Keratinocyte (primary cell): ENCODE measurements at regions not wholly inside any gene's neighbourhood (a gene's known extent, or its start where the extent isn't known, plus 50 kb on each side); places are given as distances from the start of the nearest gene placed in this dataset.

Source experiments
- DNase-seq: peaks from one replicate; pipeline ENCODE4 v3.0.0-alpha.2; 2011; ENCODE audit warnings: low read depth, missing footprints, low spot score
- FAIRE-seq: peaks from 2 replicates; lab custom pipeline; 2011; peaks lifted over from hg19 to GRCh38; lab: Jason Lieb, UNC
- H2AFZ ChIP-seq: 2 replicates; pipeline ENCODE4 v1.6.0; 2012; ENCODE audit warnings: low read length, control low read depth, inconsistent platforms; ENCODE audit not compliant: control insufficient read depth
- H3K27ac ChIP-seq: 2 replicates; pipeline ENCODE4 v1.5.1; 2011; ENCODE audit warnings: low read length; ENCODE audit not compliant: control insufficient read depth, insufficient read depth
- H3K27me3 ChIP-seq: 3 replicates; pipeline ENCODE4 v1.6.0; 2011; ENCODE audit warnings: low read length; ENCODE audit not compliant: control insufficient read depth, insufficient read depth; ENCODE audit errors: extremely low read depth
- H3K36me3 ChIP-seq, 2 experiments: 2 replicates in 1 of 2; 3 replicates in 1 of 2; pipeline ENCODE4 v1.5.1; 2011; ENCODE audit warnings: low read length in 2 of 2, mild to moderate bottlenecking in 1 of 2; ENCODE audit not compliant: control insufficient read depth in 2 of 2, insufficient read depth in 2 of 2; ENCODE audit errors: extremely low read depth in 1 of 2
- H3K4me1 ChIP-seq: 3 replicates; pipeline ENCODE4 v1.5.1; 2011; ENCODE audit warnings: low read length; ENCODE audit not compliant: control insufficient read depth, insufficient read depth; ENCODE audit errors: extremely low read depth
- H3K4me2 ChIP-seq: 3 replicates; pipeline ENCODE4 v1.6.0; 2011; ENCODE audit warnings: low read depth, low read length; ENCODE audit not compliant: control insufficient read depth, insufficient read depth; ENCODE audit errors: extremely low read depth
- H3K4me3 ChIP-seq, 3 experiments: fragments of 200-600 bp in 1 of 3; sonication (generic) in 1 of 3; 2 replicates in 2 of 3; 3 replicates in 1 of 3; pipeline ENCODE4 v1.5.1; 2011 to 2016; ENCODE audit warnings: low read length in 3 of 3, mild to moderate bottlenecking in 3 of 3, control low read depth in 2 of 3, inconsistent platforms in 1 of 3, low read depth in 1 of 3, mixed read lengths in 1 of 3, mixed run types in 1 of 3, moderate library complexity in 1 of 3; ENCODE audit not compliant: control insufficient read depth in 2 of 3, insufficient read depth in 2 of 3; ENCODE audit errors: extremely low read depth in 1 of 3
- H3K79me2 ChIP-seq: 2 replicates; pipeline ENCODE4 v1.6.0; 2012; ENCODE audit warnings: low read length; ENCODE audit not compliant: control insufficient read depth, insufficient read depth
- H3K9ac ChIP-seq: 3 replicates; pipeline ENCODE4 v1.6.0; 2011; ENCODE audit warnings: low read length; ENCODE audit not compliant: control insufficient read depth, insufficient read depth; ENCODE audit errors: extremely low read depth
- H3K9me1 ChIP-seq: 3 replicates; pipeline ENCODE4 v1.6.0; 2011; ENCODE audit warnings: low read length; ENCODE audit not compliant: control insufficient read depth, insufficient read depth; ENCODE audit errors: extremely low read depth
- H3K9me3 ChIP-seq: 2 replicates; pipeline ENCODE4 v1.5.1; 2012; ENCODE audit warnings: low read depth, low read length; ENCODE audit not compliant: control insufficient read depth
- H4K20me1 ChIP-seq: 3 replicates; pipeline ENCODE4 v1.6.0; 2011; ENCODE audit warnings: low read length; ENCODE audit not compliant: control insufficient read depth, insufficient read depth; ENCODE audit errors: extremely low read depth
- EZH2 ChIP-seq: IDR thresholded peaks from one replicate; pipeline ENCODE4 v1.6.1; 2012; ENCODE audit warnings: inconsistent platforms, mild to moderate bottlenecking, low read length, moderate library complexity
- dilution Hi-C: fragments of 300-500 bp; cut with MboI; formaldehyde crosslinking; loops from one replicate; pipeline ENCODE4 v1.7.0; 2020; ENCODE audit warnings: low sequenced_read_pairs; ENCODE audit not compliant: extremely low pct_ligation_motif_present
- TF ChIP-seq, protein P1 (sequence below), 3 experiments: IDR thresholded peaks in 1 of 3; conservative IDR thresholded peaks in 1 of 3; optimal IDR thresholded peaks in 1 of 3; 2 replicates in 2 of 3; 3 replicates in 1 of 3; pipeline versions ENCODE3 to v1.5.1; 2011; ENCODE audit warnings: low read length in 3 of 3, mild to moderate bottlenecking in 3 of 3, moderate library complexity in 2 of 3, control low read depth in 1 of 3, inconsistent platforms in 1 of 3; ENCODE audit not compliant: insufficient read depth in 2 of 3; ENCODE audit errors: extremely low read depth in 1 of 3

DNA sequence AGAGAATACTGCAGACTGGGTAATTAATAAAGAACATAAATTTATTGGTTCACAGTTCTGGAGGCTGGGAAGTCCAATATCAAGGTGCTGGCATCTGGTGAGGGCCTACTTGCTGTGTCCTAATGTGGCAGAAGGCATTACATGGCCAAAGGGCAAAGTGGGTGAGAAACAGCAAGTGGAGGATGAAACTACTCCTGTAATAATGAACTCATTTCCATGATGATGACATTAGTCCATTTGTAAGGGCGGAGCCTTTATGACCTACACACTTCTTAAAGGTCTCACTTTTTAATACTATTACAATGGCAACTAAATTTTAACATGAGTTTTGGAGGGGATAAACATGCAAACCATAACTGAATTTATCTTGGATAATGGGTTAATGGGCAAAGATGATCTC is 139.6 kb upstream of the SGO1 start:
- TF ChIP-seq EZH2 = no peak
- TF ChIP-seq, protein P1, sequence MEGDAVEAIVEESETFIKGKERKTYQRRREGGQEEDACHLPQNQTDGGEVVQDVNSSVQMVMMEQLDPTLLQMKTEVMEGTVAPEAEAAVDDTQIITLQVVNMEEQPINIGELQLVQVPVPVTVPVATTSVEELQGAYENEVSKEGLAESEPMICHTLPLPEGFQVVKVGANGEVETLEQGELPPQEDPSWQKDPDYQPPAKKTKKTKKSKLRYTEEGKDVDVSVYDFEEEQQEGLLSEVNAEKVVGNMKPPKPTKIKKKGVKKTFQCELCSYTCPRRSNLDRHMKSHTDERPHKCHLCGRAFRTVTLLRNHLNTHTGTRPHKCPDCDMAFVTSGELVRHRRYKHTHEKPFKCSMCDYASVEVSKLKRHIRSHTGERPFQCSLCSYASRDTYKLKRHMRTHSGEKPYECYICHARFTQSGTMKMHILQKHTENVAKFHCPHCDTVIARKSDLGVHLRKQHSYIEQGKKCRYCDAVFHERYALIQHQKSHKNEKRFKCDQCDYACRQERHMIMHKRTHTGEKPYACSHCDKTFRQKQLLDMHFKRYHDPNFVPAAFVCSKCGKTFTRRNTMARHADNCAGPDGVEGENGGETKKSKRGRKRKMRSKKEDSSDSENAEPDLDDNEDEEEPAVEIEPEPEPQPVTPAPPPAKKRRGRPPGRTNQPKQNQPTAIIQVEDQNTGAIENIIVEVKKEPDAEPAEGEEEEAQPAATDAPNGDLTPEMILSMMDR (optimal IDR thresholded peaks at IDR 0.05 in 1 of 3, IDR thresholded peaks at IDR 0.05 in 1 of 3, conservative IDR thresholded peaks at IDR 0.05 in 1 of 3; ENCODE audit: extremely low read depth in 1 of 3, insufficient read depth in 2 of 3, low read length in 3 of 3) = no peak
- Histone ChIP-seq H2AFZ (no peak overlapping the region), H3K9ac (no peak overlapping the region), H3K9me1 (no peaks in the 10 kb centered on the region), H3K27me3 (no peaks in the 10 kb centered on the region), H3K4me3 (no peak overlapping the region), H3K79me2 (no peaks in the 10 kb centered on the region), H3K4me2 (no peak overlapping the region), H3K27ac (no peak overlapping the region), H3K36me3 (no peaks in the 10 kb centered on the region), H4K20me1 (no peaks in the 10 kb centered on the region), H3K9me3 (no peaks in the 10 kb centered on the region), H3K4me1 (no peaks in the 10 kb centered on the region)
- dilution Hi-C loops = no loop called here
- DNase-seq (no peak), FAIRE-seq (no peak)

DNA sequence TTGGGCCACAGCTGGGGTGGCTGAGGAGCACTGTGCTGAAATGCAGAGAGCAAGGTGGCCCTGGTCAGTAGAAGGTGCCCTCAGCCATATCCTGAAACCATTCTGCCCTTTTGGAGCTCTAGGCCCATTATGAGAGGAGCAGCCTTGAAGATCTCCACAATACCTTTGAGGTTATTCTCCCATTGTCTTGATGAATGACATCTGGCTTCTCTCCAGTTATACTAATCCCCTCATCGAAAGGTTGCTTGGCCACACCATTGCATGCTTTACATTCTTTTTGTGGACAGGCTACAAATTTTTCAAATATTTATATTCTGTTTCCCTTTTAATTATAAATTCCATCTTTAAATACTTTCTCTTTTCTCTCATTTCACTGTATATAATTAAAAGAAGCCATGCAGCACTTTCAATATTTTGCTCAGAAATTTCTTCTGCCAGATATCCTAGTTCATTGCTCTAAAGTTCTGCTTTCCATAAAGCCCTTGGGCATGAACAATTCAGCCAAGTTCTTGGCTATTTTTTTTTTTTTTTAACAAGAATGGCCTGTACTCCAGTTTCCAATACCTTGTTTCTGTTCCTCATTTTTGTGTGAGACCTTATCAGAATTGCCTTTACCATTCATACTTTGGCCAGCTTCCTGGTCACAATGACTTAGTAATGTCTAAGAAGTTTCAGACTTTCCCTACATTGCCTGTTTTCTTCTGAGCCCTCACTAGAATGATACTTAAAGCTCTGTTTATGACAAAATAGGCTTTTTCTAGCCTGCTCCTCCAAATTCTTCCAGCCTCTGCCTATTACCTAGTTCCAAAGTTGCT is 138.9 kb upstream of the SGO1 start:
- Histone ChIP-seq H3K27me3 (no peaks in the 10 kb centered on the region), H3K4me3 (no peak overlapping the region), H3K36me3 (no peaks in the 10 kb centered on the region), H3K9me3 (no peaks in the 10 kb centered on the region), H3K9ac (no peak overlapping the region), H3K9me1 (no peaks in the 10 kb centered on the region), H3K4me2 (no peak overlapping the region), H3K27ac (no peak overlapping the region), H3K4me1 (no peaks in the 10 kb centered on the region), H4K20me1 (no peaks in the 10 kb centered on the region), H3K79me2 (no peaks in the 10 kb centered on the region), H2AFZ (no peak overlapping the region)
- TF ChIP-seq, protein P1 (optimal IDR thresholded peaks at IDR 0.05 in 1 of 3, IDR thresholded peaks at IDR 0.05 in 1 of 3, conservative IDR thresholded peaks at IDR 0.05 in 1 of 3; ENCODE audit: extremely low read depth in 1 of 3, insufficient read depth in 2 of 3, low read length in 3 of 3) = no peak
- TF ChIP-seq EZH2 = no peak
- dilution Hi-C loops = no loop called here
- FAIRE-seq (no peak), DNase-seq (no peak)
